GM19395 (cell line): ENCODE measurements at regions not wholly inside any gene's neighbourhood (a gene's known extent, or its start where the extent isn't known, plus 50 kb on each side); places are given as distances from the start of the nearest gene placed in this dataset.

Experiments
- ATAC-seq: cut with Tn5 transposase; IDR thresholded peaks from one replicate; pipeline ENCODE4 v1.9.1; 2021; ENCODE audit warnings: mild to moderate bottlenecking, moderate library complexity; ENCODE audit not compliant: unreplicated experiment

DNA sequence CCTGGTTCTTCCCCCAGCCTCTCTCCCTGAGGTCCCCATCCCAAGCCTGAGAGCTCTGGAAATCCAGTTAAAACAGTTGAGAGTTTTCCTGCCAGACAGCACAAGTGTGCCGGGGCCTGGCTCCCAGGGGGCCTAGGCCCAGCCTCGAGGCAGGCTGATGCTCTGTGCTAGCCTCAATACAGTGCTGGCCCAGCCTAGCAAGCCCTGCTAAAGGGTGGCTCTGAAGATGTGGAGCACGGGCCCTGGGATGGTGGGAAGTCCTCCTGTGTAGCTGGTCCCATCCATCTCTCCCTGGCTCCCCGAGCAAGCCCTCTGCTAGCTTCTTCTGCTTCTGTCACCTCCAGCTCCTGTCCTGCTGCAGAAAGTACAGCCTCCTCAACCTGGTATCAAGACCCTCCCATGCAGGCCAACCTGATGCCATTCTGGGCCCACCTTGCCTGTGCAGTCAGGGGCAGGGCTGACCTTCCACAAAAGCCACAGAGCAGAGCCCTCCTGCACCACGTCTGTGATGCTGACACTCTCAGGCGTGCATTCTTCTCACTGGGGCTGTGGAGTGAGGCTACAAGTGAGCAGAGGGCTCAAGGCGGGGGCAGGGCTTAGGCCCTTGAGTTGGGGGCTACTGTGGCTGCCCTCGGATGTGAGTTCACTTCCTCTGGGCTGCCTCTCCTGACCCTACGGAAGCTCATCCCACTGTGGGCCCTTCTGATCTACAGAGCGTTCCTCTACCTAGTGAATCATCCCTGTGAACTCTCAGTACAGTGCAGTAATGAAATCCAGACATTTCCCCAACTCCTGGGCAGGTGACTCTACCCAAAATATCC is 60.1 kb upstream of the LAPTM4A start:
- no peak for ATAC-seq

GRCh38 chr2:20110876-20111275 is 59.4 kb upstream of the LAPTM4A start:
- no peak for ATAC-seq

- no peak for ATAC-seq
These were observed 59.0 kb upstream of the LAPTM4A start for GRCh38 chr2:20110383-20110782.

- ATAC-seq, result no peak
These were observed 57.4 kb upstream of the LAPTM4A start for GRCh38 chr2:20108655-20109396.

DNA sequence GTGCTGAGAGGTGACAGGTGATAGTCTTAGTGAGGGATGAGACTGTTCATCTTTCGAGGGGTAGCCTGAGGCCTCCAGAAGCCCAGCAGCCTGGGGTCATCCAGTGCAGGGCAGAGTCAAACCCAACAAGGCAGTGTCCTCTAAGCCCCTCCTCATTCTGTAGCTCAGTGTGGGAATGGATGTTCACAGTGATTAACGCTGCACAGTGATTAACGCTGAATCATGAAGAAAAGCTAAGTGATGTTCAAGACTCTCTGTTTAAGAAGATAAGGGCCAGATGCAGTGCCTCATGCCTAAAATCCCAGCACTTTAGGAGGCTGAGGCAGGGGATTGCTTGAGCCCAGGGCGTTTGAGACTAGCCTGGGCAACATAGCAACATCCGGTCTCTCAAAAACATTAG is 56.3 kb upstream of the LAPTM4A start:
- ATAC-seq, result no peak

- ATAC-seq, result no peak
These were observed 55.9 kb upstream of the LAPTM4A start for GRCh38 chr2:20107352-20107751.

DNA sequence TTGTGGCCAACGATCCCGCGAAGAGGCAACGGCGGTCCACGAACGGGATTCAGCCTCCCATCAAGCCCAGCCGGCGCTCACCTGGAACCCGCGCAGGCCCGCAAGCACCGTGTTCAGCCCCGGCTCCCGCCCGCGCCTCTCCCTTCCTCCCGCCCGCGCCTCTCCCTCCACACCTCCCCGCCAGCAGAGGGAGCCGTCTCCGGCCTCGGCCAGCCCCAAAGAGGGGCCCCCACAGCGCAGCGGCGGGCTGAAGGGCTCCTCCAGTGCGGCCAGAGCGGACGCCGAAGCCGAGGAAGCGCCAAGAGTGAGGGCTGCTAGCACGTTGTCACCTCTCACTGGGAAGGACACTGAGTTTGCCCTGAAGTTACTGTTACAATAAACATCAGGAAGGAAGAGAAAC is 55.3 kb upstream of the LAPTM4A start:
- no peak for ATAC-seq

GRCh38 chr2:20104900-20105545 is 53.6 kb upstream of the LAPTM4A start:
- no peak for ATAC-seq

DNA sequence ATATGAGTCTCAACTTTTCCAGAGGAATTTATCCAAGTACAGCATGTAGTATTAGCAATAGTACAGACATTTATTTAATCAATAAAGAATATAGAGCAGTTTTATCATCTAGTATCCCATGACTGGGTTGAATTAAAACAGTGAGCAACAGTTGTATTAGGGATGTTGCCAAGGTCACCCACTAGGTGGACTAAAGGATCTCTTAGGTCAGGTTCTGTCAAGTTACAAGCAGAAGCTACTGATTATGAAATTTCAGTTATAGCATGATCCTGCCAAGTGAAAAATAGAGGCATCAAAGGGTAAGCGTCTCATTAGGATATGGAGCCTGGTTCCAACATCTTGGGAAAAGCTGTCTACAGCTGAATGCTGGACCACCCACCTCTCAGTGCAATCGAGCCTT is 52.1 kb upstream of the LAPTM4A start:
- no peak for ATAC-seq
